ENCODE measurements at regions not wholly inside any gene's neighbourhood (a gene's known extent, or its start where the extent isn't known, plus 50 kb on each side); places are given as distances from the start of the nearest gene placed in this dataset.

GRCh38 chr3:76969996-76970615, 69.8 kb upstream of the ROBO2 start:
- no peak for DNase-seq (ENCODE audit: low read depth in 3 of 3)

GRCh38 chr3:76972624-76973296, 67.1 kb upstream of the ROBO2 start:
- no peak for DNase-seq (ENCODE audit: low read depth in 3 of 3)

- no peak for DNase-seq (ENCODE audit: low read depth in 3 of 3)
Observed at GRCh38 chr3:76976996-76977395, 62.9 kb upstream of the ROBO2 start.

GRCh38 chr3:76985645-76986044, 54.3 kb upstream of the ROBO2 start:
- DNase-seq (ENCODE audit: low read depth in 3 of 3), result no peak

GRCh38 chr3:76986876-76987474, 52.9 kb upstream of the ROBO2 start:
- no peak for DNase-seq (ENCODE audit: low read depth in 3 of 3)
